ENCODE measurements at regions not wholly inside any gene's neighbourhood (a gene's known extent, or its start where the extent isn't known, plus 50 kb on each side); places are given as distances from the start of the nearest gene placed in this dataset.

- TF ChIP-seq, protein P1, sequence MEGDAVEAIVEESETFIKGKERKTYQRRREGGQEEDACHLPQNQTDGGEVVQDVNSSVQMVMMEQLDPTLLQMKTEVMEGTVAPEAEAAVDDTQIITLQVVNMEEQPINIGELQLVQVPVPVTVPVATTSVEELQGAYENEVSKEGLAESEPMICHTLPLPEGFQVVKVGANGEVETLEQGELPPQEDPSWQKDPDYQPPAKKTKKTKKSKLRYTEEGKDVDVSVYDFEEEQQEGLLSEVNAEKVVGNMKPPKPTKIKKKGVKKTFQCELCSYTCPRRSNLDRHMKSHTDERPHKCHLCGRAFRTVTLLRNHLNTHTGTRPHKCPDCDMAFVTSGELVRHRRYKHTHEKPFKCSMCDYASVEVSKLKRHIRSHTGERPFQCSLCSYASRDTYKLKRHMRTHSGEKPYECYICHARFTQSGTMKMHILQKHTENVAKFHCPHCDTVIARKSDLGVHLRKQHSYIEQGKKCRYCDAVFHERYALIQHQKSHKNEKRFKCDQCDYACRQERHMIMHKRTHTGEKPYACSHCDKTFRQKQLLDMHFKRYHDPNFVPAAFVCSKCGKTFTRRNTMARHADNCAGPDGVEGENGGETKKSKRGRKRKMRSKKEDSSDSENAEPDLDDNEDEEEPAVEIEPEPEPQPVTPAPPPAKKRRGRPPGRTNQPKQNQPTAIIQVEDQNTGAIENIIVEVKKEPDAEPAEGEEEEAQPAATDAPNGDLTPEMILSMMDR (IDR thresholded peaks at IDR 0.05; ENCODE audit: low read length): no peak
- no peak for TF ChIP-seq EZH2 (optimal IDR thresholded peaks at IDR 0.05; ENCODE audit: low read depth, low read length)
These were observed 1019.1 kb downstream of the TBC1D22A start for GRCh38 chr22:47781427-47782111.

Data from MM.1S (cell line).